NCI-H524 treated with DMSO at 0.1 percent for 48 hours (cell line): ENCODE measurements at regions not wholly inside any gene's neighbourhood (a gene's known extent, or its start where the extent isn't known, plus 50 kb on each side); places are given as distances from the start of the nearest gene placed in this dataset.
"Not testable (repeated sequence)": the region's sequence is repeated elsewhere in the genome, so short reads cannot be mapped to it uniquely, and the experiment has no call there.

ENCODE experiments used
- DNase-seq: peaks from one replicate; lab custom pipeline; 2025; lab: John Stamatoyannopoulos, UW

GRCh38 chr3:137300703-137301102 lies 342.9 kb downstream of the IL20RB start:
- no peak for DNase-seq

- DNase-seq: no peak
Observed at GRCh38 chr3:137304313-137305056, 346.7 kb downstream of the IL20RB start.

GRCh38 chr3:137324114-137324513 lies 366.3 kb downstream of the IL20RB start:
- DNase-seq: no peak

GRCh38 chr3:137325170-137325569 lies 367.4 kb downstream of the IL20RB start:
- DNase-seq: no peak

- no peak for DNase-seq
Observed at GRCh38 chr3:137325934-137326333, 368.2 kb downstream of the IL20RB start.

- no peak for DNase-seq
Observed at GRCh38 chr3:137329594-137329993, 371.8 kb downstream of the IL20RB start.

- DNase-seq: no peak
Observed at GRCh38 chr3:137330246-137330645, 372.5 kb downstream of the IL20RB start.

GRCh38 chr3:137332297-137332696 lies 374.5 kb downstream of the IL20RB start:
- DNase-seq: no peak

- DNase-seq: peak; percentile 41
Observed at GRCh38 chr3:137335478-137335877, 377.7 kb downstream of the IL20RB start.

GRCh38 chr3:137338400-137338799 lies 380.6 kb downstream of the IL20RB start:
- not testable (repeated sequence) for DNase-seq

- no peak for DNase-seq
Observed at GRCh38 chr3:137343283-137343682, 385.5 kb downstream of the IL20RB start.

- DNase-seq: no peak
Observed at GRCh38 chr3:137347132-137347531, 389.3 kb downstream of the IL20RB start.

GRCh38 chr3:137347817-137348368 lies 390.1 kb downstream of the IL20RB start:
- no peak for DNase-seq

- DNase-seq: no peak
Observed at GRCh38 chr3:137348936-137349335, 391.2 kb downstream of the IL20RB start.

GRCh38 chr3:137349557-137350348 lies 392.0 kb downstream of the IL20RB start:
- DNase-seq: no peak

- no peak for DNase-seq
Observed at GRCh38 chr3:137360531-137361201, 402.9 kb downstream of the IL20RB start.

- no peak for DNase-seq
Observed at GRCh38 chr3:137382005-137382594, 382.0 kb upstream of the SOX14 start.

GRCh38 chr3:137385922-137386321 lies 378.2 kb upstream of the SOX14 start:
- DNase-seq: no peak

- no peak for DNase-seq
Observed at GRCh38 chr3:137409584-137409983, 354.5 kb upstream of the SOX14 start.

- no peak for DNase-seq
Observed at GRCh38 chr3:137410028-137410427, 354.1 kb upstream of the SOX14 start.

GRCh38 chr3:137420198-137420995 lies 343.7 kb upstream of the SOX14 start:
- no peak for DNase-seq
